Nephron (organoid): ENCODE measurements at regions not wholly inside any gene's neighbourhood (a gene's known extent, or its start where the extent isn't known, plus 50 kb on each side); places are given as distances from the start of the nearest gene placed in this dataset.
"Not testable (repeated sequence)": the region's sequence is repeated elsewhere in the genome, so short reads cannot be mapped to it uniquely, and the experiment has no call there.

ENCODE experiments used
- H3K27ac Mint-ChIP-seq, 3 experiments: 2 replicates each; pipeline ENCODE4 v1.8.0; 2020; ENCODE audit warnings: mixed read lengths in 3 of 3, mild to moderate bottlenecking in 2 of 3, moderate library complexity in 1 of 3
- H3K27me3 Mint-ChIP-seq: 2 replicates; pipeline ENCODE4 v1.8.0; 2021; ENCODE audit warnings: low read depth, mild to moderate bottlenecking, moderate library complexity, mixed read lengths
- H3K36me3 Mint-ChIP-seq: 2 replicates; pipeline ENCODE4 v1.8.0; 2020; ENCODE audit warnings: low read depth, mixed read lengths
- H3K4me1 Mint-ChIP-seq: 2 replicates; pipeline ENCODE4 v1.8.0; 2020; ENCODE audit warnings: mixed read lengths
- H3K4me3 Mint-ChIP-seq, 3 experiments: 2 replicates each; pipeline ENCODE4 v1.8.0; 2020; ENCODE audit warnings: mild to moderate bottlenecking in 3 of 3, mixed read lengths in 3 of 3, moderate library complexity in 2 of 3
- H3K9me3 Mint-ChIP-seq: 2 replicates; pipeline ENCODE4 v1.8.0; 2020; ENCODE audit warnings: mixed read lengths
- CTCF ChIP-seq, 3 experiments: fragments of 200-600 bp; sonication (generic); IDR thresholded peaks; one replicate each; pipeline ENCODE4 v1.5.0; 2021; ENCODE audit warnings: antibody characterized with exemption in 3 of 3; ENCODE audit not compliant: unreplicated experiment in 3 of 3

GRCh38 chr14:105907276-105907675 is 380.9 kb downstream of the TMEM121 start:
- H3K4me1 Mint-ChIP-seq: no peaks in the 10 kb centered on the region
- H3K27me3 Mint-ChIP-seq: no peaks in the 10 kb centered on the region
- H3K36me3 Mint-ChIP-seq: peaks cover 3% of the 10 kb centered on the region
- H3K9me3 Mint-ChIP-seq: peaks cover 34% of the 10 kb centered on the region
- no peak overlapping the region for H3K27ac Mint-ChIP-seq
- H3K4me3 Mint-ChIP-seq: no peak overlapping the region
- no peak for TF ChIP-seq CTCF (IDR thresholded peaks at IDR 0.05; ENCODE audit: unreplicated experiment in 3 of 3)

- Mint-ChIP-seq H3K4me1 (no peaks in the 10 kb centered on the region), H3K36me3 (peaks cover 3% of the 10 kb centered on the region), H3K9me3 (peaks cover 37% of the 10 kb centered on the region), H3K4me3 (no peak overlapping the region), H3K27ac (no peak overlapping the region), H3K27me3 (no peaks in the 10 kb centered on the region)
- no peak for TF ChIP-seq CTCF (IDR thresholded peaks at IDR 0.05; ENCODE audit: unreplicated experiment in 3 of 3)
Observed at GRCh38 chr14:105908006-105908405, 381.6 kb downstream of the TMEM121 start.

GRCh38 chr14:105908481-105908911 is 382.1 kb downstream of the TMEM121 start:
- no peaks in the 10 kb centered on the region for H3K4me1 Mint-ChIP-seq
- no peak for TF ChIP-seq CTCF (IDR thresholded peaks at IDR 0.05; ENCODE audit: unreplicated experiment in 3 of 3)
- no peak overlapping the region for H3K27ac Mint-ChIP-seq
- H3K36me3 Mint-ChIP-seq: peaks cover 3% of the 10 kb centered on the region
- H3K4me3 Mint-ChIP-seq: no peak overlapping the region
- no peaks in the 10 kb centered on the region for H3K27me3 Mint-ChIP-seq
- peaks cover 38% of the 10 kb centered on the region for H3K9me3 Mint-ChIP-seq

GRCh38 chr14:105909046-105909827 is 382.9 kb downstream of the TMEM121 start:
- H3K4me3 Mint-ChIP-seq: no peak overlapping the region
- H3K36me3 Mint-ChIP-seq: peaks cover 3% of the 10 kb centered on the region
- H3K27me3 Mint-ChIP-seq: no peaks in the 10 kb centered on the region
- H3K4me1 Mint-ChIP-seq: no peaks in the 10 kb centered on the region
- no peak overlapping the region for H3K27ac Mint-ChIP-seq
- H3K9me3 Mint-ChIP-seq: peaks cover 36% of the 10 kb centered on the region
- TF ChIP-seq CTCF (IDR thresholded peaks at IDR 0.05; ENCODE audit: unreplicated experiment in 3 of 3): no peak

- not testable (repeated sequence) for H3K27me3 Mint-ChIP-seq, H3K4me3 Mint-ChIP-seq, H3K4me1 Mint-ChIP-seq, H3K36me3 Mint-ChIP-seq, H3K27ac Mint-ChIP-seq
- H3K9me3 Mint-ChIP-seq: peaks cover 42% of the 10 kb centered on the region
Observed at GRCh38 chr14:105909828-105910120, 383.4 kb downstream of the TMEM121 start.

GRCh38 chr14:105910426-105910825 is 384.0 kb downstream of the TMEM121 start:
- no peak for TF ChIP-seq CTCF (IDR thresholded peaks at IDR 0.05; ENCODE audit: unreplicated experiment in 3 of 3)
- peaks cover 3% of the 10 kb centered on the region for H3K36me3 Mint-ChIP-seq
- no peak overlapping the region for H3K27ac Mint-ChIP-seq
- H3K4me1 Mint-ChIP-seq: no peaks in the 10 kb centered on the region
- H3K9me3 Mint-ChIP-seq: peaks cover 42% of the 10 kb centered on the region
- no peaks in the 10 kb centered on the region for H3K27me3 Mint-ChIP-seq
- H3K4me3 Mint-ChIP-seq: no peak overlapping the region
